GM15510 (cell line): ENCODE measurements at regions not wholly inside any gene's neighbourhood (a gene's known extent, or its start where the extent isn't known, plus 50 kb on each side); places are given as distances from the start of the nearest gene placed in this dataset.

Experiments
- POLR2A ChIP-seq: IDR thresholded peaks from 3 replicates; pipeline ENCODE4 v1.6.1; 2011; ENCODE audit warnings: borderline replicate concordance; ENCODE audit not compliant: insufficient read length; ENCODE audit errors: extremely low read depth

DNA sequence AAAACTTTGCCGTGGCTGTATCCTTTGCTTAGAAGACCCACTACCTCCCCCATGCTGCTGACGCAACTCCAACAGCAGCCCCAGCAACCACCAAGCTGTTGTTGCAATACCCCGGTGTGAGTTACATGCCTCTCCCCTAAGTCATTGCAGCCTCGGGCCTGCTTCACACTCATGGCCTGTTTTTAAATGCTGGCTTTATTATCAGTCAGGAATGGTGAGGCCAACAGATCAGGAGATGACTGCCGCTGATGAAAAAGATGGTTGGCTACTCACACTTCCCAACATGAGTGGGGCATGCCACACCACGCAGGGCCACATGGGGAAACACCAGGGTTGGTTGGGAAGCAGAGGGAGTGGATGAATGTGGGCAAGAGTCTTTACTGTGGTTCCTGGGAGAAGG, 171.5 kb upstream of the SYT13 start:
- no peak for TF ChIP-seq POLR2A

DNA sequence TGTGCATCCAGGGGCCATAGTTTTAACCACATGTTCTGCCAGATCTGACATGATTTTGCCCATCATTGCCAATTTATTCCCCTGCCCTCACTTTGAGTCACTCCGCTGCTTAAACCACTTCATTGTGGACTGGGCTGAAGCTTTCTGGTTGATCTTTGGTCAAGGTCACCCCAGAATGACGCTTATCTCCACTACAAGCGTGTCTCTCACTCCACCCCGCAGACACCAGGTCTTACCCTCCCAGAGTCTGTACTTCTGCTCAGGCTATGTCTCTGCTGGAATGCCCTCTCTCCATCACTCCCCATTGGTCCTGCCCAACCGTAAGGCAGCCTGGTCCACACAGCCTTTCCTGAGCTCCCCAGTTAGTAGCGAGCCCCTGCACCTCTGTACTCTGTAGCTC, 170.5 kb upstream of the SYT13 start:
- no peak for TF ChIP-seq POLR2A

DNA sequence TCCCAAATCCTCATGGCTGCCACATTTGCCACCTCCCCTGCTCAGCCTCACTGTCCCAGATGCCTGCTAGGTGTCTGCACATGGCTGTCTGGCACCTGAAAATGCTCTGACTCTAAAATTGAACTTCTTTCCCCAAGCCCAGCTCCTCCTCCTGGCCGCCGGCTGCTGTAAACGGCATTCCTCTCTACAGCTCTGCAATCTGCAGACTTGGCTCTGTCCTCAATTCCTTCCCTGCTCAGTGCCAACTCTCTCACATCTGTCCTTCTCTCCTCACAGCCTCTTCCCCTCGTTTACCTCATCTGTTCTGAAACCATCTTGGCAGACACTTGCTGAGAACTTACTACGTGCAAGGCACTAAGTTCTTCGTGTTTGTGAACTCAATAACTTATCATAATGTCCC, 169.4 kb upstream of the SYT13 start:
- no peak for TF ChIP-seq POLR2A

DNA sequence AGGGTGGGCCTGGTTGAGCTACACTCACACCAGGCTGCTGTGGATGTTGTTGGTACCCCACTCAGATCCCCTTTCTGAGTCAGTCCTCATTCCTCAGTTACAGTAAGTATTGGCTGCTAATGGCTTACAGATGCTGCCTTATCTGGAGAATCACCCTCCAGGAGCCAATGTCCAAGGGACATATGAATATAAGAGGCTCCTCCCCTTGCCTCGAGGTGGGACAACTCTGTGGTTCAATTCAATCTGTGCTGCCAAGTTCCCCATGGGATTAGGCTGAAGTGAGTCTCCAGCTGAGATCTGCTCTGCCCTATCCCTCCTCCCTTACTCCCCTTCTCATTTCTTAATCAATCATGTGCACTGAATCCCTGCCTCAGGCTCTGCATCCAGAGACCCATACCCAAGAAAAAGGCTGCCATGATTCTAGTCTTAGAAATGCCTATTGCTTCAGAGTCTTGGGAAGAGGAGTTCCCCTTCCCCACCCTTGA, 168.8 kb upstream of the SYT13 start:
- TF ChIP-seq POLR2A, result no peak

DNA sequence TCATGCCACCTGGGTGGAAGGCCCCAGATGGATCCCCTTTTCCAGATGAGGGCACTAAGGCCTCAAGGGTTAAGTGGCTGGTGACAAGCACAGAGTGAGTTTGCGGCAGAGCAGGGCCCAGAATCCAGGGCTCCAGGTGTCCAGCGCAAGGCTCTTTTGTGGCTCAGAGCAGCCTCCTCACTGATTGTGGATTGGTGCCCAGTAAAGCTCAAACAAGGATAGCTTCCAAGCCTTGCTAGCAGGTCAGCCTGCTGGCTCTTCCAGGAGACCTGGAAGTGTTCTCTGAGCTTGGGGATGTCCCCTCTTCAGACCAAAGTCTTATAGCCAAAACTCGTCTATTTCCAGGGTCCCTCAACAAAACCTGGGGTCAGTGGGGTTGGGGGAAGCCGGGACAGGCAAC, 167.6 kb upstream of the SYT13 start:
- TF ChIP-seq POLR2A, result no peak

GRCh38 chr11:45451766-45452440, 165.8 kb upstream of the SYT13 start:
- no peak for TF ChIP-seq POLR2A

- TF ChIP-seq POLR2A, result no peak
These were observed 164.0 kb upstream of the SYT13 start for GRCh38 chr11:45450189-45450588.

DNA sequence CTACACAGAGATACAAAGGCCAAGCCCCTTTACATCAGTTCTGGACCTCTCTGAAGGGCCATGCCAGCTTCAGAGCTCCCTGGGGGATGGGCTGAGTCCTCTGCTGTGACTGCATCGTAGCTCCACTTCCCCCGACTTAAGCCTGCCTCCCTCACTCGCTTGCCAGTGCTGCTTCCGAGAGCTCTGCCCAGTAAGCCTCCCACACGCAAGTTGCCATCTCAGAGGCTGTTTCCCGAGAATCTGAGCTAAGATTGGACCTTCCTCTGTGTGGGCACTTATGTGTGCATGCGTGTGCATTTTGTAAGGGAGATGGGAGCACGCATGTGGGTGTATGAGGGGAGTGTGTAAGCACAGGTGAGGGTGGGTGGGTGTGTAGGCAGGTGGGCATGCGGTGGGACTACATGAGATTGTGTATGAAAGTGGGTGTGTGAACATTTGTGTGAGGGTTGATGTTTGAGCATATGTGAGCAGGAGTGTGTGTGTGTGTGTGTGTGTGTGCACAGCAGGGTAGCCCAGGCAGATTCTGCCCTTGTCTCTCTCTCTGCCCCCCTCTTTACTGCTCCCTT, 163.0 kb upstream of the SYT13 start:
- no peak for TF ChIP-seq POLR2A

DNA sequence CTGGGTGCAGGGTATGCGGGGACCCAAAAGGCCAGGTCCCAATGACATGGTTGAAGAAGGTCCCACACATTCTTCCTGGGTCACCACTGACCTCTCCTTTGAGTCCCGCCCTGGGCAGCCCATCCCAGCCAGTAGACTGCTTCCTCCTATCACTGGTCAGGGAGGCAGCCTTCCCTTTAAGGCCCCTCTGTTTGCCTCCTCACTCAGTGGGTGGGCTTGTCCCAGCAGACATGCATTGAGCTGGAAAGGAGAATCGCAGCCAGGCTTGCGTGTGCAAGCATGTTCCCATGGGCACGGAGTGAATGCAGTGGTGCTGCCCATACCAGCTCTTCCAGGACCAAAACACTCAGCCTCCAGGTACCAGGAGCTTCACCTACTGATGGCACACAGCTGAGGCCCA, 162.4 kb upstream of the SYT13 start:
- no peak for TF ChIP-seq POLR2A

GRCh38 chr11:45446998-45447397, 160.9 kb upstream of the SYT13 start:
- no peak for TF ChIP-seq POLR2A

DNA sequence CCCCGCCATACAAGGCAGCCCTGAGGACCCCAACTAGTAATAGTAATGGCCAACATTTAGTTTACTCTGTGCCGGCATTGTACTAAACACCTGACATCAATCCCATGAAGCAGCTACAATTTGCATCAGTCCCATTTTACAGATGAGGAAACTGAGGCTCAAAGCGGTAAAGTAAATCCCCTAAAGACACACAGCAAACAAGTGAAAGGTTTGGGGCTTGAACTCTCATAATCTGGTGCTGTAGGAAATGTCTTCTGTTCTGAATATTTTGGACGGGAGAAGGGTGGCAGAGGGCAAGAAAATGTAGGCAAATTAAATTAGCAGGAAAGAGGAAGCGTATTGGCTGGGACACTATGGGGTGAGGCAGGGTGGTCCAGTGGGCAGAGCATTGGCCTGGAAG, 160.3 kb upstream of the SYT13 start:
- no peak for TF ChIP-seq POLR2A

DNA sequence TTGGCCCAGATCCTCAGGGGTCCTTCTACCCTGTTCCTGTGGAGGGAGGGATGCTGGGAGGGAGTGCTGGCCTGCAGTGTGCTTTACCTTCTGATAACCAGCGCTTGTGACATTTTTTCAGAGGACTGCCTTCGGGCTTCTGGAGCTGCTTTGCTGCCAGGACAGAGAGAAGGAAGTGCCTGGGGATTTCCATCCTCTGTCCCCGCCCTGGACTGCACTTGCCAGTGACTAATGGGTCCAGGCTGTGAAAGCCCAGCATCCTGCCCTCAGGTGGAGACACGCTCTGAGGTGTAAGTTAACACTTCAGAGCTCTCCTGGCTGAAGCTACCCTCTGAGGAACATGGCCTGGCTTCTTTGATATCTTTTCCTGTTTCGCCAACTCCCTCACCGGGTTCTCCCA, 158.7 kb upstream of the SYT13 start:
- TF ChIP-seq POLR2A, result no peak

DNA sequence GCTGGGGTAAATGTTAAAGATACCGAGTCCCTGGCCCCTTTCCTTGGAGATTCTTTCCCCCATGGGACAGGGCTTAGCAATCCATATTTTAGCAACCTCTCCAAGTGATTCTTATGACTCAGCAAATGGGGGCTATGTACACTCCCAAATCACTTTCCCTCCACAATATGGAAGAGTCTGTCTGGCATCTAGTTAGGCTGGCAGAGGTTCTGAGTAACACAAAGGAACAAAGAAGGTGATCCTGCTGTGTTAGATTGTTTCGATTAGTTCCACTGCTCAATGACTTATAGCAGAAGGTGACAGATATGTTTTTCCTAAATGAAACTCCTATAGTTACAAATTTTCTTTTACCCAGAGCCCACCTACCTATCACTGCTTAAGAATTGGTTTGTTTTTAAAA, 154.0 kb upstream of the SYT13 start:
- no peak for TF ChIP-seq POLR2A

GRCh38 chr11:45436966-45437365, 150.8 kb upstream of the SYT13 start:
- no peak for TF ChIP-seq POLR2A

- no peak for TF ChIP-seq POLR2A
These were observed 150.0 kb upstream of the SYT13 start for GRCh38 chr11:45436118-45436517.

DNA sequence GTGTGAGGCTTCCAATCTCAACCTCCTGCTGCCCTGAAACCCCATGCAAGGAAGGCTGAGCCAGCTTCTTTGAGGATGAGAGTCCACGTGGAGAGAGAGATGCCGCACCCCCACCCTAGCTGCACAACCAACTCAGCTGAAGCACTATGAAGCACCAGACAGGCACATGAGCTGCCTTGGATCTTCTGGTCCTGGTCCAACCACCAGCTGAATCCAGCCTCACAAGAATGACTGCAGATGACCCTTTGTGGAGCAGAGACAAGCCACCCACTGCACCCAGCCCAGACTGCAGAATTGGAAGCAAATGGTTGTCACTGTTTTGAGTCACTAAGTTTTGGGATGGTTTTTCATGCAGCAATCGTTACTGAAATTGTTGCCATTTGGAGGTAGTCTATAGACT, 149.6 kb upstream of the SYT13 start:
- TF ChIP-seq POLR2A, result no peak

DNA sequence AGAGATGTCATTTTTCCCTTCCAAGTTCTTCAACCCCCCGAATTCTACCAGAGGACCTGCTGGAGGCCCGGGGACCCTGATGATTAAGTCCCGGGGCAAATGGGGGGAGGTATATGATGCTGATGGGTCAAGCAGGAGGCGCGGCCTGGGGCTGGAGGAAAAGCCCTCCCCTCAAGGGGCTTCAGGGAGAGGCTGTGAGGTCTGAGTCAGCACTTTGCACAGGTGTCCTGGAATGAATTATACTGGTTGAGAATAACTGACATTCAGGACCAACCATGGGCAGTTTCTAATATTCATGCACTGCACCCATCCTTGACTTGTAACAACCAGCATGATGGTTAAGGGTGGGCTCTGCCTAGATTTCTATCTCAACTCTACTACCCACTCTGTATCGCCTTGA, 146.8 kb upstream of the SYT13 start:
- no peak for TF ChIP-seq POLR2A

GRCh38 chr11:45432100-45432499, 146.0 kb upstream of the SYT13 start:
- no peak for TF ChIP-seq POLR2A
